B cell (primary cell): ENCODE measurements at regions not wholly inside any gene's neighbourhood (a gene's known extent, or its start where the extent isn't known, plus 50 kb on each side); places are given as distances from the start of the nearest gene placed in this dataset.

ENCODE experiments used
- ATAC-seq: fragments of 200-7000 bp; cut with Tn5 transposase; one replicate; pipeline ENCODE4 v1.10.0; 2021; ENCODE audit warnings: low read depth, mild to moderate bottlenecking, moderate number of reproducible peaks, moderate library complexity
- CTCF ChIA-PET: fragments of 350-600 bp; sonication (Branson Sonifier 250); formaldehyde crosslinking; loops from one replicate; lab custom pipeline; 2021; ENCODE audit warnings: antibody characterized with exemption, inconsistent platforms; lab: Charles Lee
- POLR2A ChIA-PET: fragments of 350-600 bp; sonication (Branson Sonifier 250); formaldehyde crosslinking; loops from one replicate; lab custom pipeline; 2021; ENCODE audit warnings: antibody characterized with exemption; lab: Charles Lee
- DNase-seq: peaks from one replicate; pipeline ENCODE4 v3.0.0; 2013
- H2AFZ ChIP-seq: 2 replicates; pipeline ENCODE4 v1.6.1; 2012; ENCODE audit warnings: mild to moderate bottlenecking, low read depth, low read length; ENCODE audit not compliant: insufficient read depth, poor library complexity, severe bottlenecking
- H3K27ac ChIP-seq, 2 donors: 1 replicate in 1 of 2; 2 replicates in 1 of 2; pipeline ENCODE4 v1.5.1; 2012 to 2013; ENCODE audit warnings: low read length in 2 of 2, mild to moderate bottlenecking in 2 of 2, moderate library complexity in 1 of 2
- H3K27me3 ChIP-seq, 4 experiments: fragments of 200-600 bp in 1 of 4; sonication (generic) in 1 of 4; replicated peaks in 1 of 4; 1 replicate in 2 of 4; 2 replicates in 2 of 4; pipeline versions ENCODE4 v1.6.1 to v1.7.0; 2013 to 2016; ENCODE audit warnings: low read length in 3 of 4, mild to moderate bottlenecking in 2 of 4, mixed read lengths in 1 of 4, moderate library complexity in 1 of 4; ENCODE audit not compliant: insufficient read depth in 4 of 4, control insufficient read depth in 3 of 4; ENCODE audit errors: control extremely low read depth in 1 of 4
- H3K36me3 ChIP-seq, 2 experiments: replicated peaks in 1 of 2; 1 replicate in 1 of 2; 2 replicates in 1 of 2; pipeline versions ENCODE4 v1.6.1 to v1.7.1; 2013; ENCODE audit warnings: low read length in 1 of 2; ENCODE audit not compliant: insufficient read depth in 2 of 2, control insufficient read depth in 1 of 2; ENCODE audit errors: control extremely low read depth in 1 of 2, extremely low read depth in 1 of 2
- H3K4me1 ChIP-seq, 2 donors: fragments of 200-600 bp in 1 of 2; sonication (generic) in 1 of 2; 1 replicate in 1 of 2; 2 replicates in 1 of 2; pipeline versions ENCODE4 v1.5.1 to v1.6.1; 2013 to 2017; ENCODE audit warnings: low read length in 2 of 2; ENCODE audit not compliant: control insufficient read depth in 2 of 2, insufficient read depth in 2 of 2
- H3K4me2 ChIP-seq: replicated peaks from 2 replicates; pipeline ENCODE3; 2012; ENCODE audit warnings: mild to moderate bottlenecking, low read depth, low read length; ENCODE audit not compliant: poor library complexity, severe bottlenecking
- H3K4me3 ChIP-seq, 5 experiments: fragments of 200-600 bp in 1 of 5; sonication (generic) in 1 of 5; 1 replicate in 3 of 5; 2 replicates in 2 of 5; pipeline versions ENCODE4 v1.5.1 to v1.7.0; 2011 to 2016; ENCODE audit warnings: low read length in 4 of 5, mild to moderate bottlenecking in 4 of 5, low read depth in 2 of 5, control low read depth in 1 of 5, moderate library complexity in 1 of 5; ENCODE audit not compliant: insufficient read depth in 1 of 5; ENCODE audit errors: control extremely low read depth in 1 of 5, extremely low read depth in 1 of 5
- H3K79me2 ChIP-seq: fragments of 200-600 bp; sonication (generic); one replicate; pipeline ENCODE4 v1.6.0; 2016; ENCODE audit warnings: low read length; ENCODE audit not compliant: control insufficient read depth, insufficient read depth
- H3K9ac ChIP-seq: fragments of 200-600 bp; sonication (generic); 2 replicates; pipeline ENCODE4 v1.6.1; 2017; ENCODE audit warnings: mild to moderate bottlenecking, low read length, moderate library complexity
- H3K9me3 ChIP-seq, 3 donors: one replicate each; pipeline versions ENCODE4 v1.6.1 to v1.7.1; 2013; ENCODE audit warnings: low read length in 2 of 3; ENCODE audit not compliant: control insufficient read depth in 2 of 3, insufficient read depth in 1 of 3; ENCODE audit errors: control extremely low read depth in 1 of 3
- H4K20me1 ChIP-seq: 2 replicates; pipeline ENCODE4 v1.6.0; 2012; ENCODE audit warnings: mild to moderate bottlenecking, low read length; ENCODE audit not compliant: insufficient read depth, control insufficient read depth, poor library complexity, severe bottlenecking
- H3K27ac Mint-ChIP-seq: one replicate; pipeline ENCODE4 v1.8.0; 2021; ENCODE audit warnings: mixed read lengths
- H3K27me3 Mint-ChIP-seq: one replicate; pipeline ENCODE4 v1.8.0; 2021; ENCODE audit warnings: mixed read lengths
- H3K4me1 Mint-ChIP-seq: one replicate; pipeline ENCODE4 v1.8.0; 2021; ENCODE audit warnings: mixed read lengths
- H3K4me3 Mint-ChIP-seq: one replicate; pipeline ENCODE4 v1.8.0; 2021; ENCODE audit warnings: mixed read lengths
- H3K9me3 Mint-ChIP-seq: one replicate; pipeline ENCODE4 v1.8.0; 2022; ENCODE audit warnings: mixed read lengths; ENCODE audit not compliant: insufficient read depth
- EZH2 ChIP-seq: IDR thresholded peaks from 2 replicates; pipeline ENCODE4 v1.6.1; 2012; ENCODE audit warnings: borderline replicate concordance, low read depth, mild to moderate bottlenecking, moderate library complexity, low read length; ENCODE audit not compliant: insufficient read depth, poor library complexity, severe bottlenecking
- whole genome bisulfite sequencing: methylation state at CpG from one replicate; pipeline ENCODE4 v1.1.5; 2013; ENCODE audit warnings: missing lambda C conversion rate; ENCODE audit not compliant: insufficient coverage; 5-methylcytosine and 5-hydroxymethylcytosine counted together
- intact Hi-C: fragments of 100-400 bp; cut with micrococcal nuclease; formaldehyde crosslinking; loops from one replicate; pipeline ENCODE4 v1.10.0; 2022
- TF ChIP-seq, protein P1 (sequence below): fragments of 200-600 bp; IDR thresholded peaks from one replicate; pipeline ENCODE4 v1.8.0; 2022; ENCODE audit warnings: antibody characterized with exemption, mild to moderate bottlenecking

DNA sequence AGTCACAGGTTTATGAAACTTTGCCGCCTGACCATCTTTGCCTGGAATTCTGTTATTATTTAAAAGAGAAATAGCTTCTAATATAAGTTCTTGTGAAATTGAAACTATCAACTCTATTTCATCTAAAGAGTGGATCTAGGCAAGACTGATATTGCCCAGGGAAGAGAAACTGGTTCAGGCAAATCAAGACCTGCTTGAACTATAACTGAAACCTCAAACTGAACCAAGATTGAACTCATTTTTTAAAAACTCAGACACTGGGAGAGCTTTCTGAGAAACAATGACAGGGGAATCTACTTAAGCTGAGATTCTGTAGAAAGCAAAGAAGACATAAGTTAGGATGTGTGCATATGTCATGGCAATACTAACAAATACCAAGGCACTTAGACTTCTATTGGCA is 815.8 kb downstream of the BRINP1 start:
- TF ChIP-seq EZH2, result no peak
- TF ChIP-seq, protein P1, sequence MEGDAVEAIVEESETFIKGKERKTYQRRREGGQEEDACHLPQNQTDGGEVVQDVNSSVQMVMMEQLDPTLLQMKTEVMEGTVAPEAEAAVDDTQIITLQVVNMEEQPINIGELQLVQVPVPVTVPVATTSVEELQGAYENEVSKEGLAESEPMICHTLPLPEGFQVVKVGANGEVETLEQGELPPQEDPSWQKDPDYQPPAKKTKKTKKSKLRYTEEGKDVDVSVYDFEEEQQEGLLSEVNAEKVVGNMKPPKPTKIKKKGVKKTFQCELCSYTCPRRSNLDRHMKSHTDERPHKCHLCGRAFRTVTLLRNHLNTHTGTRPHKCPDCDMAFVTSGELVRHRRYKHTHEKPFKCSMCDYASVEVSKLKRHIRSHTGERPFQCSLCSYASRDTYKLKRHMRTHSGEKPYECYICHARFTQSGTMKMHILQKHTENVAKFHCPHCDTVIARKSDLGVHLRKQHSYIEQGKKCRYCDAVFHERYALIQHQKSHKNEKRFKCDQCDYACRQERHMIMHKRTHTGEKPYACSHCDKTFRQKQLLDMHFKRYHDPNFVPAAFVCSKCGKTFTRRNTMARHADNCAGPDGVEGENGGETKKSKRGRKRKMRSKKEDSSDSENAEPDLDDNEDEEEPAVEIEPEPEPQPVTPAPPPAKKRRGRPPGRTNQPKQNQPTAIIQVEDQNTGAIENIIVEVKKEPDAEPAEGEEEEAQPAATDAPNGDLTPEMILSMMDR, result no peak
- intact Hi-C loops, result no loop called here

DNA sequence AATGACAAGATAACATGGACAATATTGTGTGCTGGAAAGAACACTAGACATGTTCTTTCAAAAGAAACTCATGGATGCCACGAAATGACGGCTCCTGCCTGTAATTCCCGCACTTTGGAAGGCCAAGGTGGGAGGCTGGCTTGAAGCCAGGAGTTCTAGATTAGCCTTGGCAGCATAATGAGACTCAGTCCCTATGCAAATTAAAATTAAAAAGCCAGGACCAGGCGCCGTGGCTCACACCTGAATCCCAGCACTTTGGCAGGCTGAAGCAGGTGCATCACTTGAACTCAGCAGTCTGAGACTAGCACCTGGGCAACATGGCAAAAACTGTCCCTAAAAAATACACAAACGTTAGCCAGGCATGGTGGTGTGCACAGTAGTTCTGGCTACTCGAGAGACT is 814.2 kb downstream of the BRINP1 start:
- no peak for DNase-seq
- WGBS, result 71% methylated on average over 5 of the region's 7 CpGs
- intact Hi-C loops, result no loop called here

More for the DNA sequence above, 815.8 kb downstream of the BRINP1 start:
- Mint-ChIP-seq H3K4me3 (no peak overlapping the region), H3K4me1 (no peaks in the 10 kb centered on the region), H3K27me3 (no peaks in the 10 kb centered on the region), H3K27ac (no peak overlapping the region), H3K9me3 (peaks cover 3% of the 10 kb centered on the region)
- Histone ChIP-seq H2AFZ (no peak overlapping the region), H3K4me3 (no peak overlapping the region), H3K9ac (no peak overlapping the region), H3K79me2 (no peaks in the 10 kb centered on the region), H4K20me1 (no peaks in the 10 kb centered on the region), H3K27me3 (no peaks in the 10 kb centered on the region), H3K9me3 (no peaks in the 10 kb centered on the region), H3K36me3 (no peaks in the 10 kb centered on the region), H3K4me2 (no peak overlapping the region), H3K4me1 (no peaks in the 10 kb centered on the region), H3K27ac (no peak overlapping the region)
- ATAC-seq (no peak), DNase-seq (no peak)
- no CpG with 5 or more reads among the region's 1 CpG for WGBS
- POLR2A ChIA-PET, result no interaction called here
- CTCF ChIA-PET, result no interaction called here

More for the DNA sequence above, 814.2 kb downstream of the BRINP1 start:
- Histone ChIP-seq H2AFZ (no peak overlapping the region), H3K27me3 (no peaks in the 10 kb centered on the region), H3K9ac (no peak overlapping the region), H3K4me3 (no peak overlapping the region), H4K20me1 (no peaks in the 10 kb centered on the region), H3K36me3 (no peaks in the 10 kb centered on the region), H3K4me1 (no peaks in the 10 kb centered on the region), H3K79me2 (no peaks in the 10 kb centered on the region), H3K4me2 (no peak overlapping the region), H3K9me3 (no peaks in the 10 kb centered on the region), H3K27ac (no peak overlapping the region)
- Mint-ChIP-seq H3K27ac (no peak overlapping the region), H3K9me3 (no peaks in the 10 kb centered on the region), H3K27me3 (no peaks in the 10 kb centered on the region), H3K4me1 (no peaks in the 10 kb centered on the region), H3K4me3 (no peak overlapping the region)
- POLR2A ChIA-PET, result no interaction called here
- no peak for TF ChIP-seq EZH2
- TF ChIP-seq, protein P1, result no peak
- ATAC-seq, result no peak
- CTCF ChIA-PET, result no interaction called here
